Stimulated activated CD4-positive, alpha-beta T cell treated with anti-CD3 and anti-CD28 coated beads, Interleukin-15, amount 100 ng/mL, for 48 hours (primary cell): ENCODE measurements at regions not wholly inside any gene's neighbourhood (a gene's known extent, or its start where the extent isn't known, plus 50 kb on each side); places are given as distances from the start of the nearest gene placed in this dataset.
A peak's percentile ranks its signal among the peaks of the same experiment; 100 is the strongest.

ENCODE experiments used
- DNase-seq, 2 donors: peaks; one replicate each; pipeline ENCODE4 v3.0.0-alpha.2; 2020; ENCODE audit warnings: low read depth in 2 of 2

DNA sequence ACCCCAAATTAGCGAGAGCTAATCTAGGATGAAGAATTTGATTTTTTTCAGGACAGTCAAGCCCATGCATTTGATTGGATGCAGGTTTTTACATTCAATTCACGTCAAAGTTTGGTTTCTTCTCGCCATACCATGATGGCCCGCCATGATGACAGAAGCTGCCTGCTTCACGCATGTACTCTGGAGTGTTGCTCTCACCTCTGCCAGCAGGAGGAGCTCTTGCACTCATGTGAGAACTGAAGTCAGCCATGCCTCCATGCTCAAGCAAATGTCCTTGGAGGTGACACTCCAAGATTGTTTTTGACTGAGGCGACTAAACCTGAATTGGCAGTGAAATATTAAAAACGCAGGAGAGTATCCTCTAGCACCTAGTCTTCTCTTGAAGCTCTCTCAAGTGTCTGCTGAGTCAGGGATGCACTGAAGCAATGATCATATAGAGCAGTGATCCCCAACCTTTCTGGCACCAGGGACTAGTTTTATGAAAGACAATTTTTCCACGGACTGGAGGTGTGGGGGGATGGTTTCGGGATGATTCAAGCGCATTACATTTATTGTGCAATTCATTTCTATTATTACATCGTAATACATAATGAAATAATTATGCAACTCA, 120.9 kb downstream of the SAMMSON start:
- DNase-seq: peak; percentile 23 to 63

DNA sequence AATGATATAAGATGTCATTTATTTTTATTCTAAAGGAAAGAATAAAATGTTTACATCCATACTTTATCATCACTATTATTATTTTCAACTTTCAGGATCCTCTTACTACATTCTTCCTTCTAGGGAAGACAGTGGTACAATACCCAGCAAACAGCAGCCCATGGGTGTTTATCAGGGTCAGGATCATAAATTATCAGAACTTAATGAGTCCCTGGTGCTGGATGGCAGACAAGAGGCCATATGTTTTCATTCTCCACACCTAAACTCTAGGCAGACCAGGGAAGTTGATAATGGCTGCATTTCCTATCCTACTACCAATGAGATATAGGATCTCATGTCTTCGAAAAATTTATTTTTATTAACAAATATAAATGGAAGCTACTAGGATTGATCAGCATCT, 127.7 kb downstream of the SAMMSON start:
- DNase-seq: no peak

DNA sequence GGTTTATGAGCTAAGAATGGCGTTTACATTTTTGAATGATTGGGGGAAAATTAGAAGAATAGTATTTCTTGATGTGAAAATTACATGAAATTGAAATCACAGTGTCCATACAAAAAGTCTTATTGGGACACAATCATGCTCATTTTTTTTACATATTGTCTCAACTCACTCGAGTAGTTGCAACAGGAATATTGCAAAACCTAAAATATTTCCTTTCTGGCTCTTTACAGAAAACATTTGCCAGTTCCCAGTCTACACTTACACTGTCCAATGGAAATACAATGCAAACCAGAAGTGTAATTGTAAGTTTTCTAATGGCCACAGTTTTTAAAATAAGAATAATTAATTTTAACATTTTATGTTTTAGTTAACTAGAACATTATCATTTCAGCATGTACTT, 137.8 kb downstream of the SAMMSON start:
- DNase-seq: no peak

DNA sequence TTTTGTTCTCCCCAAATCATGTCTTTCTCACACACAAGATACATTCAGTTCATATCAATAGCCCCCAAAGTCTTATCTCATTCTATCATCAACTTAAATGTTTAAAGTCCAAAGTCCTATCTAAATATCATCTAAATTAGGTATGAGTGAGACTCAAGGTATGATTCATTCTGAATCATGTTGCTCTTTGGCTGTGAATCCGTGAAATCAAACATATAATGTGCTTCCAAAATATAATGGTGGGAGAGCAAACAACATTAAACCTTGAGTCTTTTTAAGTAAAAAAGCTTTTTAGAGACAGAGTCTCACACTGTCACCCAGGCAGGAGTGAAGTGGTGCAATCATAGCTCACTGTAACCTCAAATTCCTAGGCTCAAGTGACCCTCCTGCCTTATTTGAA, 139.1 kb downstream of the SAMMSON start:
- DNase-seq: no peak
